Neural progenitor cell (in vitro differentiated cells): ENCODE measurements at regions not wholly inside any gene's neighbourhood (a gene's known extent, or its start where the extent isn't known, plus 50 kb on each side); places are given as distances from the start of the nearest gene placed in this dataset.

ENCODE experiments used
- CTCF ChIP-seq: fragments of 200-600 bp; sonication (generic); IDR thresholded peaks from 2 replicates; pipeline ENCODE4 v1.5.1; 2017; ENCODE audit warnings: antibody characterized with exemption, mild to moderate bottlenecking
- EZH2 ChIP-seq: fragments of 200-600 bp; sonication (generic); IDR thresholded peaks from 2 replicates; pipeline ENCODE4 v1.6.1; 2017; ENCODE audit warnings: antibody characterized with exemption, mild to moderate bottlenecking, moderate library complexity

- TF ChIP-seq EZH2, result no peak
- TF ChIP-seq CTCF, result no peak
These were observed 1625.2 kb downstream of the MAT2B start for GRCh38 chr5:165130656-165131055.
